Esophagus muscularis mucosa (tissue), 4 donors: ENCODE measurements at regions not wholly inside any gene's neighbourhood (a gene's known extent, or its start where the extent isn't known, plus 50 kb on each side); places are given as distances from the start of the nearest gene placed in this dataset.

Experiments used
- DNase-seq: peaks from one replicate; pipeline ENCODE4 v3.0.0-alpha.2; 2017; ENCODE audit errors: extremely low spot score
- H3K27ac ChIP-seq, 4 donors: fragments of 200-600 bp; sonication (generic); replicated peaks in 1 of 4; 1 replicate in 3 of 4; 2 replicates in 1 of 4; pipeline ENCODE4 v1.5.1; 2016 to 2019; ENCODE audit warnings: mild to moderate bottlenecking in 1 of 4
- H3K27me3 ChIP-seq, 4 donors: fragments of 200-600 bp; sonication (generic); one replicate each; pipeline versions ENCODE4 v1.5.1 to v1.6.0; 2016 to 2019
- H3K36me3 ChIP-seq, 4 donors: fragments of 200-600 bp; sonication (generic); one replicate each; pipeline ENCODE4 v1.5.1; 2016 to 2019
- H3K4me1 ChIP-seq, 4 donors: fragments of 200-600 bp; sonication (generic); one replicate each; pipeline ENCODE4 v1.5.1; 2016 to 2019
- H3K4me3 ChIP-seq, 4 donors: fragments of 200-600 bp; sonication (generic); 1 replicate in 2 of 4; 2 replicates in 2 of 4; pipeline ENCODE4 v1.5.1; 2016 to 2019; ENCODE audit warnings: mild to moderate bottlenecking in 4 of 4, moderate library complexity in 1 of 4
- H3K9me3 ChIP-seq, 4 donors: fragments of 200-600 bp; sonication (generic); 1 replicate in 3 of 4; 2 replicates in 1 of 4; pipeline ENCODE4 v1.5.1; 2016 to 2019
- EP300 ChIP-seq: sonication (generic); formaldehyde crosslinking; IDR thresholded peaks from one replicate; pipeline ENCODE4 v1.6.1; 2017; ENCODE audit warnings: antibody characterized with exemption
- POLR2A ChIP-seq: fragments of 450-650 bp; IDR thresholded peaks from one replicate; pipeline ENCODE4 v1.6.1; 2017; ENCODE audit warnings: antibody characterized with exemption, moderate library complexity, mild to moderate bottlenecking, low read depth
- POLR2AphosphoS5 ChIP-seq, 2 donors: sonication (generic); formaldehyde crosslinking; IDR thresholded peaks; one replicate each; pipeline ENCODE4 v1.6.1; 2017; ENCODE audit warnings: antibody characterized with exemption in 2 of 2
- WGBS: methylation state at CpG from one replicate; pipeline ENCODE4 v1.1.5; 2018; 5-methylcytosine and 5-hydroxymethylcytosine counted together
- intact Hi-C: fragments of 100-400 bp; cut with DNase I; formaldehyde crosslinking; loops from one replicate; pipeline ENCODE4 v1.15.1; 2023
- TF ChIP-seq, protein P1 (sequence below), 3 experiments: fragments of 200-600 bp in 2 of 3; fragments of 450-650 bp in 1 of 3; sonication (generic) in 2 of 3; IDR thresholded peaks; one replicate each; pipeline ENCODE4 v1.5.1; 2017 to 2019; ENCODE audit warnings: antibody characterized with exemption in 3 of 3, mild to moderate bottlenecking in 2 of 3, moderate library complexity in 1 of 3

DNA sequence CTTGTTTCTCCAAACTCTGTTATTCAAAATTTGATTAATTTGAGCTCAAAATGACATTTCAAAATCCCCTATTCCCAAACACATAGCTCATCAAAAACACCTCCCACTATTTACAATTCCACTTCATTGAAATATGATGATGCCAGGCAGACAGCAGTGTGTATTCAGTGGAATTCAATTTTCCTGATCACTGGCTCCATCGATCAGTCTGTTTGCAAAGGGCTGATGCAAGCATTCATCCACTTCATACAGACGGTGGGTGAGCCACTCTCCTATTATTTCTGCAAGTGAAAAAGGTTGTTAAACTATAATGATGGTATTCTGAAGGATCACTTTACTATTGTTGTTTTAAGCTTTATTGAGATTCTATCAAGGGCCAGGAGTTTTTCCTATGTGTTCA lies 90.7 kb downstream of the RTP4 start:
- H3K9me3 ChIP-seq: no peaks in the 10 kb centered on the region
- intact Hi-C loops: no loop called here
- WGBS: 83% methylated on average over 2 of the region's 2 CpGs
- no peak for TF ChIP-seq POLR2A
- no peak for TF ChIP-seq POLR2AphosphoS5 (IDR thresholded peaks at IDR 0.05)
- TF ChIP-seq, protein P1, sequence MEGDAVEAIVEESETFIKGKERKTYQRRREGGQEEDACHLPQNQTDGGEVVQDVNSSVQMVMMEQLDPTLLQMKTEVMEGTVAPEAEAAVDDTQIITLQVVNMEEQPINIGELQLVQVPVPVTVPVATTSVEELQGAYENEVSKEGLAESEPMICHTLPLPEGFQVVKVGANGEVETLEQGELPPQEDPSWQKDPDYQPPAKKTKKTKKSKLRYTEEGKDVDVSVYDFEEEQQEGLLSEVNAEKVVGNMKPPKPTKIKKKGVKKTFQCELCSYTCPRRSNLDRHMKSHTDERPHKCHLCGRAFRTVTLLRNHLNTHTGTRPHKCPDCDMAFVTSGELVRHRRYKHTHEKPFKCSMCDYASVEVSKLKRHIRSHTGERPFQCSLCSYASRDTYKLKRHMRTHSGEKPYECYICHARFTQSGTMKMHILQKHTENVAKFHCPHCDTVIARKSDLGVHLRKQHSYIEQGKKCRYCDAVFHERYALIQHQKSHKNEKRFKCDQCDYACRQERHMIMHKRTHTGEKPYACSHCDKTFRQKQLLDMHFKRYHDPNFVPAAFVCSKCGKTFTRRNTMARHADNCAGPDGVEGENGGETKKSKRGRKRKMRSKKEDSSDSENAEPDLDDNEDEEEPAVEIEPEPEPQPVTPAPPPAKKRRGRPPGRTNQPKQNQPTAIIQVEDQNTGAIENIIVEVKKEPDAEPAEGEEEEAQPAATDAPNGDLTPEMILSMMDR (IDR thresholded peaks at IDR 0.05): no peak
- TF ChIP-seq EP300: no peak
- peak; percentile 50 for DNase-seq
- no peaks in the 10 kb centered on the region for H3K27me3 ChIP-seq
- no peaks in the 10 kb centered on the region for H3K4me1 ChIP-seq
- no peaks in the 10 kb centered on the region for H3K36me3 ChIP-seq
- no peak overlapping the region for H3K27ac ChIP-seq
- H3K4me3 ChIP-seq: no peak overlapping the region

DNA sequence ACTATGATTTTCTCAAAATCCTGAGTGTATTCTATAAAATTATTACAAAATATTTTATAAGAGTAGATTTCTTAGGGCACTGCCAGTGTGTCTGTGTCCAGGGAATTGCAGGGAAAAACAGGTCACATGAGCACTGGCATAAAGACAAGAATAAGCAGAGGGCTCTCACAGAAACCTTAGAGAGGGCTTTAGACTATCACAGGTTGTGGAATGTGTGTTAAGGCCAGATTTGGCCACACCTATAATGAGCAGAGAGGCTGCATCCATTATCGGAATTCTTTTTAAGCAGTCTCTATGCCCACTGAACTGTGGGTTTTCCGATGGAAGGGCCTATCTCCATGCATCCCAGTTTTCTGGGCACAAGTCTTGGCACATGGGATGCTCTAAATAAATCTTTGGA lies 90.2 kb downstream of the RTP4 start:
- no peaks in the 10 kb centered on the region for H3K9me3 ChIP-seq
- no peak overlapping the region for H3K4me3 ChIP-seq
- DNase-seq: peak; percentile 77
- no peaks in the 10 kb centered on the region for H3K4me1 ChIP-seq
- no peaks in the 10 kb centered on the region for H3K36me3 ChIP-seq
- no peaks in the 10 kb centered on the region for H3K27me3 ChIP-seq
- H3K27ac ChIP-seq: no peak overlapping the region
- TF ChIP-seq, protein P1 (IDR thresholded peaks at IDR 0.05): no peak
- no peak for TF ChIP-seq POLR2A
- no peak for TF ChIP-seq EP300
- TF ChIP-seq POLR2AphosphoS5 (IDR thresholded peaks at IDR 0.05): no peak
- intact Hi-C loops: no loop called here
- WGBS: 88% methylated on average over 2 of the region's 2 CpGs

DNA sequence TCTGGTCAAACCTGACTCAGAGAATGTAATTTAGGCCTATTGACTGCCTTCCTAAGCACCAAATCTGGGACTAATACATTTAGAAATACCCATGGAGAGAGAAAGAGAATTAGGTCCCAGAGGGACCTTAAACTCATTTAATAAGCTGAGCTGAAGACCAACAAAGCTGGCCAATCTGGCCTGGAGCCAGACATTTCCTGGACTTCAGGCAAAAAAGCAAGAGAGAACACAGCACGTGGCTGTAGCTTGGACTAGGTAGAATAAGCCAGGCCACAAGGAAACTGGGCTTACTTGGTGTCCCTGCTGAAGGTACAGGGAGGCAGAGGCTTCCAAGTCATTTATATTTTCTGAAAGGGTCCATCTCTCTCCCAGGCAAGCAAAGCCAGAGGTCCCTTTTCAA lies 88.1 kb downstream of the RTP4 start:
- DNase-seq: peak; percentile 68
- Histone ChIP-seq H3K9me3 (peaks cover 0 to 9% (median 0%) of the 10 kb centered on the region in 4 donors), H3K4me1 (no peaks in the 10 kb centered on the region), H3K4me3 (no peak overlapping the region), H3K36me3 (no peaks in the 10 kb centered on the region), H3K27ac (no peak overlapping the region), H3K27me3 (no peaks in the 10 kb centered on the region)
- 17% methylated on average over 1 of the region's 1 CpG for WGBS
- intact Hi-C loops: no loop called here
- TF ChIP-seq POLR2A (no peak), POLR2AphosphoS5 (IDR thresholded peaks at IDR 0.05) (no peak), EP300 (no peak)
- TF ChIP-seq, protein P1 (IDR thresholded peaks at IDR 0.05): no peak

GRCh38 chr3:187454085-187454815 lies 86.1 kb downstream of the RTP4 start:
- 72% methylated on average over 6 of the region's 6 CpGs for WGBS
- no peak for TF ChIP-seq POLR2A
- TF ChIP-seq, protein P1 (IDR thresholded peaks at IDR 0.05): no peak
- no peak for TF ChIP-seq EP300
- no peak for TF ChIP-seq POLR2AphosphoS5 (IDR thresholded peaks at IDR 0.05)
- peaks cover 0 to 9% (median 0%) of the 10 kb centered on the region in 4 donors for H3K9me3 ChIP-seq
- no peak overlapping the region for H3K4me3 ChIP-seq
- intact Hi-C loops: no loop called here
- H3K36me3 ChIP-seq: no peaks in the 10 kb centered on the region
- DNase-seq: peak; percentile 24
- H3K27ac ChIP-seq: no peak overlapping the region
- no peaks in the 10 kb centered on the region for H3K4me1 ChIP-seq
- no peaks in the 10 kb centered on the region for H3K27me3 ChIP-seq
